Neuronal stem cell (in vitro differentiated cells): ENCODE measurements at regions not wholly inside any gene's neighbourhood (a gene's known extent, or its start where the extent isn't known, plus 50 kb on each side); places are given as distances from the start of the nearest gene placed in this dataset.

Source experiments
- DNase-seq: peaks from one replicate; pipeline ENCODE4 v3.0.0-alpha.2; 2013; ENCODE audit warnings: low spot score
- H2AFZ ChIP-seq: one replicate; pipeline ENCODE4 v1.6.1; 2013; ENCODE audit warnings: mild to moderate bottlenecking, low read length, inconsistent platforms
- H2AK5ac ChIP-seq: 2 replicates; pipeline ENCODE4 v1.6.1; 2013; ENCODE audit warnings: low read depth, mild to moderate bottlenecking, inconsistent platforms, low read length, moderate library complexity, mixed read lengths
- H2BK120ac ChIP-seq: 2 replicates; pipeline ENCODE4 v1.6.1; 2013; ENCODE audit warnings: low read depth, mild to moderate bottlenecking, inconsistent platforms, low read length, moderate library complexity, mixed read lengths
- H2BK12ac ChIP-seq: one replicate; pipeline ENCODE4 v1.6.1; 2013; ENCODE audit warnings: low read length, inconsistent platforms
- H2BK15ac ChIP-seq: 2 replicates; pipeline ENCODE4 v1.6.1; 2013; ENCODE audit warnings: mild to moderate bottlenecking, low read length, inconsistent platforms, mixed read lengths
- H2BK5ac ChIP-seq: one replicate; pipeline ENCODE4 v1.6.1; 2013; ENCODE audit warnings: inconsistent platforms, mild to moderate bottlenecking, low read length, moderate library complexity
- H3K14ac ChIP-seq: one replicate; pipeline ENCODE4 v1.6.1; 2013; ENCODE audit warnings: low read length, inconsistent platforms
- H3K18ac ChIP-seq: 2 replicates; pipeline ENCODE4 v1.6.1; 2013; ENCODE audit warnings: low read length, inconsistent platforms
- H3K23ac ChIP-seq: 2 replicates; pipeline ENCODE4 v1.6.1; 2013; ENCODE audit warnings: low read depth, mild to moderate bottlenecking, mixed read lengths, low read length, inconsistent platforms; ENCODE audit not compliant: poor library complexity
- H3K27ac ChIP-seq: replicated peaks from 3 replicates; pipeline ENCODE4 v1.5.1; 2013; ENCODE audit warnings: low read length, inconsistent platforms
- H3K27me3 ChIP-seq, 3 experiments: 2 replicates each; pipeline ENCODE4 v1.6.1; 2013; ENCODE audit warnings: low read length in 3 of 3, mild to moderate bottlenecking in 2 of 3, inconsistent platforms in 1 of 3, low read depth in 1 of 3, mixed read lengths in 1 of 3, moderate library complexity in 1 of 3; ENCODE audit not compliant: control insufficient read depth in 3 of 3, insufficient read depth in 3 of 3
- H3K36me3 ChIP-seq, 2 donors: replicated peaks in 1 of 2; 2 replicates each; pipeline ENCODE4 v1.6.1; 2013; ENCODE audit warnings: low read length in 2 of 2; ENCODE audit not compliant: control insufficient read depth in 2 of 2, insufficient read depth in 2 of 2
- H3K4ac ChIP-seq: 2 replicates; pipeline ENCODE4 v1.6.1; 2013; ENCODE audit warnings: inconsistent platforms, mild to moderate bottlenecking, low read length, moderate library complexity
- H3K4me1 ChIP-seq, 2 donors: 1 replicate in 1 of 2; 2 replicates in 1 of 2; pipeline ENCODE4 v1.6.1; 2013; ENCODE audit warnings: low read length in 2 of 2, low read depth in 1 of 2; ENCODE audit not compliant: control insufficient read depth in 2 of 2, insufficient read depth in 1 of 2
- H3K4me2 ChIP-seq: one replicate; pipeline ENCODE4 v1.6.1; 2013; ENCODE audit warnings: mild to moderate bottlenecking, low read length, inconsistent platforms; ENCODE audit not compliant: insufficient read depth, poor library complexity, severe bottlenecking
- H3K4me3 ChIP-seq, 2 donors: 2 replicates each; pipeline ENCODE4 v1.5.1; 2013; ENCODE audit warnings: low read length in 2 of 2, mild to moderate bottlenecking in 2 of 2, inconsistent platforms in 1 of 2, moderate library complexity in 1 of 2
- H3K79me1 ChIP-seq: one replicate; pipeline ENCODE4 v1.6.1; 2013; ENCODE audit warnings: low read depth, mild to moderate bottlenecking, inconsistent platforms, low read length, moderate library complexity
- H3K9ac ChIP-seq: one replicate; pipeline ENCODE4 v1.6.1; 2013; ENCODE audit warnings: mild to moderate bottlenecking, low read depth, low read length, inconsistent platforms; ENCODE audit not compliant: poor library complexity
- H3K9me3 ChIP-seq, 2 donors: replicated peaks in 1 of 2; 2 replicates each; pipeline versions ENCODE3 to v1.6.1; 2013; ENCODE audit warnings: low read length in 2 of 2, mild to moderate bottlenecking in 2 of 2, inconsistent platforms in 1 of 2, low read depth in 1 of 2, mixed read lengths in 1 of 2, moderate library complexity in 1 of 2; ENCODE audit not compliant: control insufficient read depth in 2 of 2, insufficient read depth in 1 of 2
- H4K8ac ChIP-seq: one replicate; pipeline ENCODE4 v1.6.1; 2013; ENCODE audit warnings: low read depth, mild to moderate bottlenecking, inconsistent platforms, low read length, moderate library complexity
- H4K91ac ChIP-seq: one replicate; pipeline ENCODE4 v1.6.1; 2013; ENCODE audit warnings: low read length, low read depth, mild to moderate bottlenecking, inconsistent platforms; ENCODE audit not compliant: poor library complexity
- WGBS, 2 donors: extraction: QIAGEN DNeasy Blood & Tissue Kit; methylation state at CpG; one replicate each; pipeline ENCODE4 v1.1.7; 2013; ENCODE audit warnings: missing lambda C conversion rate in 2 of 2, mixed read lengths in 1 of 2; ENCODE audit not compliant: insufficient read length in 2 of 2, insufficient replicate concordance in 1 of 2; ENCODE audit errors: extremely low coverage in 2 of 2; 5-methylcytosine and 5-hydroxymethylcytosine counted together

DNA sequence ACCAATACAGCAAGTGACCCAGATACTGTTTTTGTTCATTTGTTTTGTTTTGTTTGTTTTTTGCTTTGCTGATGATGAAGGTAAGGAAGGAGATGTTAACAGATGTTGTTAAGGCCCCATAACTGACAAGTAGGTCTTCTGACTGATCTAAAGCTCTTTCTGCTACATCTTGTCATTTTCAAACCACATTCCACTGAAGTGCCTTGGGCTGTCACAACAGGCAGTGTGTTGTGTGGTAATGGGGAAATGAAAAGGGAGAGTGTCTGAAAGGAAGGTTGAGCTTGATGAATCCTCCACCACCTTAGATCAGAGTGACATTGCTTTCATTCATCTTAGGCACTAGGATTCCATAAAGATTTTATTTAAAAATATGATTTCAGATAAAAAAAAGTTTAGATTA, 479.4 kb upstream of the SYNCRIP start:
- Histone ChIP-seq H3K27ac (no peak overlapping the region), H2BK120ac (no peak overlapping the region), H3K4me1 (no peaks in the 10 kb centered on the region)

GRCh38 chr6:86118271-86118670, 475.6 kb upstream of the SYNCRIP start:
- no peak overlapping the region for H3K4me3 ChIP-seq
- no peak overlapping the region for H3K9ac ChIP-seq
- H4K91ac ChIP-seq, result no peak overlapping the region
- no peaks in the 10 kb centered on the region for H3K9me3 ChIP-seq
- H3K4me2 ChIP-seq, result no peak overlapping the region
- no peak overlapping the region for H3K27ac ChIP-seq
- no peak overlapping the region for H2BK15ac ChIP-seq
- H2AK5ac ChIP-seq, result no peak overlapping the region
- no peaks in the 10 kb centered on the region for H3K79me1 ChIP-seq
- no peak overlapping the region for H4K8ac ChIP-seq
- H3K36me3 ChIP-seq, result no peaks in the 10 kb centered on the region
- H3K18ac ChIP-seq, result no peak overlapping the region
- no peak overlapping the region for H2BK12ac ChIP-seq
- H2BK5ac ChIP-seq, result no peak overlapping the region
- H2BK120ac ChIP-seq, result no peak overlapping the region
- H3K27me3 ChIP-seq, result no peaks in the 10 kb centered on the region
- H2AFZ ChIP-seq, result no peak overlapping the region
- no peak overlapping the region for H3K4ac ChIP-seq
- no peak for DNase-seq
- H3K4me1 ChIP-seq, result no peaks in the 10 kb centered on the region
- H3K23ac ChIP-seq, result no peak overlapping the region
- H3K14ac ChIP-seq, result no peak overlapping the region

More for the DNA sequence above, 479.4 kb upstream of the SYNCRIP start:
- Histone ChIP-seq H2BK5ac (no peak overlapping the region), H2AK5ac (no peak overlapping the region), H3K23ac (no peak overlapping the region), H3K14ac (no peak overlapping the region), H3K79me1 (no peaks in the 10 kb centered on the region), H3K9me3 (no peaks in the 10 kb centered on the region), H3K9ac (no peak overlapping the region), H3K4me3 (no peak overlapping the region), H3K36me3 (no peaks in the 10 kb centered on the region), H3K18ac (no peak overlapping the region), H2BK15ac (no peak overlapping the region), H2AFZ (no peak overlapping the region), H3K4me2 (no peak overlapping the region), H3K27me3 (no peaks in the 10 kb centered on the region), H2BK12ac (no peak overlapping the region), H4K91ac (no peak overlapping the region), H3K4ac (no peak overlapping the region), H4K8ac (no peak overlapping the region)
- no peak for DNase-seq

- Histone ChIP-seq H2BK5ac (no peak overlapping the region), H2BK12ac (no peak overlapping the region), H3K18ac (no peak overlapping the region), H3K4me3 (no peak overlapping the region), H3K27me3 (no peaks in the 10 kb centered on the region), H3K36me3 (no peaks in the 10 kb centered on the region), H2AK5ac (no peak overlapping the region), H4K91ac (no peak overlapping the region), H3K4ac (no peak overlapping the region), H3K4me1 (no peaks in the 10 kb centered on the region), H2AFZ (no peak overlapping the region), H4K8ac (no peak overlapping the region), H3K14ac (no peak overlapping the region), H2BK120ac (no peak overlapping the region), H3K23ac (no peak overlapping the region), H3K9ac (no peak overlapping the region), H3K9me3 (no peaks in the 10 kb centered on the region), H3K27ac (no peak overlapping the region), H3K4me2 (no peak overlapping the region), H2BK15ac (no peak overlapping the region), H3K79me1 (no peaks in the 10 kb centered on the region)
- no peak for DNase-seq
- WGBS, 2 donors, result no CpG with 5 or more reads among the region's 2 CpGs
Observed at GRCh38 chr6:86107985-86108384, 465.3 kb upstream of the SYNCRIP start.

DNA sequence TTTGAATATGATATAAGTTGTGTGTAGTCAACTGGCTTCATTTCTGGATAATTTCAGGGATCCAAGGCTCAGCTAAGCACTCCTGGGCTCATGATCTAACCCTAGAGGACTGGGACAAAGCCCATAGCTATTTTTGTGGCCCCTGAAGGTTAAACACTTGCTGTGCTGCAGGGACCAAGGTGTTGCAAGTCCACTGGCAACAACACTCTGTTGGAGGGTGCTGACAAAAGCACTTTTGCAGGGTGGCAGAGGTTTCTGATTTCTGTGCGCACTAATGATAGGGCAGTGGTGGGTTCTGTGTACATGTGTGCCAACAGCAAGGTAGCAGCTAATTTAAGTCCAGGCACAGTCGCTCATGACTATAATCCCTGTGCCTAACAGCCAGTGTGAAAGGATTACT, 445.3 kb upstream of the SYNCRIP start:
- H3K36me3 ChIP-seq, result no peaks in the 10 kb centered on the region
- H3K27ac ChIP-seq, result no peak overlapping the region
- H2AFZ ChIP-seq, result no peak overlapping the region
- H3K9me3 ChIP-seq, result no peaks in the 10 kb centered on the region
- H3K18ac ChIP-seq, result no peak overlapping the region
- no peak overlapping the region for H3K4ac ChIP-seq
- H2BK15ac ChIP-seq, result no peak overlapping the region
- H3K4me1 ChIP-seq, result no peaks in the 10 kb centered on the region
- H3K27me3 ChIP-seq, result no peaks in the 10 kb centered on the region
- no peak overlapping the region for H3K23ac ChIP-seq
- H4K8ac ChIP-seq, result no peak overlapping the region
- no peak overlapping the region for H3K4me3 ChIP-seq
- no peak overlapping the region for H2BK12ac ChIP-seq
- no peak overlapping the region for H2BK120ac ChIP-seq
- no peak overlapping the region for H4K91ac ChIP-seq
- H3K9ac ChIP-seq, result no peak overlapping the region
- no CpG with 5 or more reads among the region's 2 CpGs for WGBS, 2 donors
- H3K4me2 ChIP-seq, result no peak overlapping the region
- no peak overlapping the region for H2BK5ac ChIP-seq
- H3K79me1 ChIP-seq, result no peaks in the 10 kb centered on the region
- DNase-seq, result no peak
- H3K14ac ChIP-seq, result no peak overlapping the region
- H2AK5ac ChIP-seq, result no peak overlapping the region
